MM.1S (cell line): ENCODE measurements at regions not wholly inside any gene's neighbourhood (a gene's known extent, or its start where the extent isn't known, plus 50 kb on each side); places are given as distances from the start of the nearest gene placed in this dataset.
"Not testable (repeated sequence)": the region's sequence is repeated elsewhere in the genome, so short reads cannot be mapped to it uniquely, and the experiment has no call there.

Experiments used
- DNase-seq: peaks from one replicate; pipeline ENCODE4 v3.0.0-alpha.2; 2015
- H2AFZ ChIP-seq: fragments of 300-600 bp; sonication (generic); 2 replicates; pipeline ENCODE4 v1.6.0; 2016; ENCODE audit warnings: antibody characterized with exemption, low read length
- H3F3A ChIP-seq: fragments of 300-600 bp; sonication (generic); 2 replicates; pipeline ENCODE4 v1.6.1; 2016; ENCODE audit warnings: mild to moderate bottlenecking, antibody characterized with exemption, low read length, moderate library complexity, mixed read lengths; ENCODE audit not compliant: insufficient read depth
- H3K27ac ChIP-seq: fragments of 300-600 bp; sonication (generic); 2 replicates; pipeline ENCODE4 v1.5.1; 2016; ENCODE audit warnings: mild to moderate bottlenecking, low read length
- H3K27me3 ChIP-seq: fragments of 300-600 bp; sonication (generic); replicated peaks from 2 replicates; pipeline ENCODE4 v1.6.0; 2016; ENCODE audit warnings: low read length; ENCODE audit not compliant: insufficient read depth
- H3K36me3 ChIP-seq: fragments of 300-600 bp; sonication (generic); replicated peaks from 2 replicates; pipeline ENCODE4 v1.6.1; 2016; ENCODE audit warnings: mild to moderate bottlenecking, low read length, mixed read lengths; ENCODE audit not compliant: insufficient read depth
- H3K4me1 ChIP-seq: fragments of 300-600 bp; sonication (generic); 2 replicates; pipeline ENCODE4 v1.6.1; 2016; ENCODE audit warnings: low read length, mixed read lengths
- H3K4me2 ChIP-seq: fragments of 300-600 bp; sonication (generic); 2 replicates; pipeline ENCODE4 v1.6.0; 2016; ENCODE audit warnings: low read depth, low read length
- H3K4me3 ChIP-seq: fragments of 300-600 bp; sonication (generic); 2 replicates; pipeline ENCODE4 v1.5.1; 2016; ENCODE audit warnings: low read length, mixed read lengths
- H3K79me2 ChIP-seq: fragments of 300-600 bp; sonication (generic); 2 replicates; pipeline ENCODE4 v1.6.1; 2016; ENCODE audit warnings: mixed run types, low read length, mixed read lengths
- H3K9ac ChIP-seq: fragments of 300-600 bp; sonication (generic); 2 replicates; pipeline ENCODE4 v1.6.1; 2016; ENCODE audit warnings: low read length, mixed read lengths
- H3K9me2 ChIP-seq: fragments of 300-600 bp; sonication (generic); replicated peaks from 2 replicates; pipeline ENCODE4 v1.6.1; 2016; ENCODE audit warnings: mild to moderate bottlenecking, low read length, mixed read lengths; ENCODE audit not compliant: insufficient read depth
- H3K9me3 ChIP-seq: fragments of 300-600 bp; sonication (generic); replicated peaks from 2 replicates; pipeline ENCODE4 v1.6.1; 2016; ENCODE audit warnings: mild to moderate bottlenecking, low read length, mixed read lengths; ENCODE audit not compliant: insufficient read depth
- H4K20me1 ChIP-seq: fragments of 300-600 bp; sonication (generic); 2 replicates; pipeline ENCODE4 v1.6.1; 2016; ENCODE audit warnings: mild to moderate bottlenecking, low read length, moderate library complexity, mixed read lengths; ENCODE audit not compliant: insufficient read depth
- EZH2 ChIP-seq: fragments of 300-600 bp; sonication (generic); optimal IDR thresholded peaks from 2 replicates; pipeline ENCODE3; 2017; ENCODE audit warnings: low read depth, mild to moderate bottlenecking, antibody characterized with exemption, low read length, mixed read lengths
- EZH2phosphoT487 ChIP-seq: fragments of 300-600 bp; sonication (generic); IDR thresholded peaks from 2 replicates; pipeline ENCODE4 v1.6.1; 2018; ENCODE audit warnings: antibody characterized with exemption, low read length
- TF ChIP-seq, protein P1 (sequence below): fragments of 300-600 bp; sonication (generic); IDR thresholded peaks from 2 replicates; pipeline ENCODE4 v1.5.1; 2016; ENCODE audit warnings: antibody characterized with exemption, low read length, mixed read lengths

DNA sequence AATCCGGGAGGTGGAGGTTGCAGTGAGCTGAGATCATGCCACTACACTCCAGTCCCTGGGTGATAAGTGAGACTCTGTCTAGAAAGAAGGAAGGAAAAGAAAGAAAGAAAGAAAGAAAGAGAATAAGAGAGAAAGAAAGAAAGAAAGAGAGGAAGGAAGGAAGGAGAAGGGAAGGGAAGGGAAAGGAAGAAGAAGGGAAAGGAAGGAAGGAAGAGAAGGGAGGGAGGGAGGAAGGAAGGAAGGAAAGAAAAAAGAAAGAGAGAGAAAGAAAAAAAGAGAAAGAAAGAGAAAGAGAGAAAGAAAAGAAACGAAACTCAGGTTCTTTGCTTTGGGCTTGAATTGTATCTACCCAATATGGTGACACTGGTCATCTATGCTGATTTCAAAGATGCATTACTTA, 102.3 kb upstream of the GATA6 start:
- Histone ChIP-seq H3K4me3 (no peak overlapping the region), H3K4me1 (no peaks in the 10 kb centered on the region), H3K36me3 (no peaks in the 10 kb centered on the region), H3K9ac (no peak overlapping the region), H2AFZ (no peak overlapping the region), H3K27ac (no peak overlapping the region), H3K9me3 (no peaks in the 10 kb centered on the region), H4K20me1 (no peaks in the 10 kb centered on the region), H3K9me2 (no peaks in the 10 kb centered on the region), H3K79me2 (no peaks in the 10 kb centered on the region), H3K27me3 (no peaks in the 10 kb centered on the region), H3K4me2 (no peak overlapping the region), H3F3A (no peaks in the 10 kb centered on the region)
- TF ChIP-seq, protein P1, sequence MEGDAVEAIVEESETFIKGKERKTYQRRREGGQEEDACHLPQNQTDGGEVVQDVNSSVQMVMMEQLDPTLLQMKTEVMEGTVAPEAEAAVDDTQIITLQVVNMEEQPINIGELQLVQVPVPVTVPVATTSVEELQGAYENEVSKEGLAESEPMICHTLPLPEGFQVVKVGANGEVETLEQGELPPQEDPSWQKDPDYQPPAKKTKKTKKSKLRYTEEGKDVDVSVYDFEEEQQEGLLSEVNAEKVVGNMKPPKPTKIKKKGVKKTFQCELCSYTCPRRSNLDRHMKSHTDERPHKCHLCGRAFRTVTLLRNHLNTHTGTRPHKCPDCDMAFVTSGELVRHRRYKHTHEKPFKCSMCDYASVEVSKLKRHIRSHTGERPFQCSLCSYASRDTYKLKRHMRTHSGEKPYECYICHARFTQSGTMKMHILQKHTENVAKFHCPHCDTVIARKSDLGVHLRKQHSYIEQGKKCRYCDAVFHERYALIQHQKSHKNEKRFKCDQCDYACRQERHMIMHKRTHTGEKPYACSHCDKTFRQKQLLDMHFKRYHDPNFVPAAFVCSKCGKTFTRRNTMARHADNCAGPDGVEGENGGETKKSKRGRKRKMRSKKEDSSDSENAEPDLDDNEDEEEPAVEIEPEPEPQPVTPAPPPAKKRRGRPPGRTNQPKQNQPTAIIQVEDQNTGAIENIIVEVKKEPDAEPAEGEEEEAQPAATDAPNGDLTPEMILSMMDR: no peak
- TF ChIP-seq EZH2 (no peak), EZH2phosphoT487 (no peak)
- no peak for DNase-seq

DNA sequence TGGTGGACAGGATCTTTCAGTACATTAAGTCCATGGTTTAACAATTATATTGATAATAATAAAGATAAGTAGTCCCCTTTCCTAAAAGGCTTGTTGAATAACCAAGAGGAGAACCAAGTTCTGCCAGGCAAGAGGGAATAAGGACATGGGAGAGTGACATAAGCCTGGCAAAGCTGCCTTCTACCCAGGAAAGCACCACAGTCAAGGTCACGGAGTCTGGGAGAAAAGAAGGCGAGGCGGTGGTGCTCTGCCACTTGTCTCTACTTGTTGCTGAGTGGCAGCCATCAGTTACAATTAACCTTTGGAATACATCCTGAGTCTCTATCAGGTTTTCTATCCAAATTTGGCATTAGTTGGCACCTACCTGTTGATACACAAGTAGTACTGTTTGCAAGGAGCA, 101.7 kb upstream of the GATA6 start:
- no peaks in the 10 kb centered on the region for H3F3A ChIP-seq
- no peaks in the 10 kb centered on the region for H4K20me1 ChIP-seq
- H3K9ac ChIP-seq: no peak overlapping the region
- no peaks in the 10 kb centered on the region for H3K27me3 ChIP-seq
- H2AFZ ChIP-seq: no peak overlapping the region
- H3K4me1 ChIP-seq: no peaks in the 10 kb centered on the region
- H3K79me2 ChIP-seq: no peaks in the 10 kb centered on the region
- H3K4me2 ChIP-seq: no peak overlapping the region
- DNase-seq: no peak
- no peaks in the 10 kb centered on the region for H3K36me3 ChIP-seq
- TF ChIP-seq EZH2phosphoT487 (no peak), EZH2 (no peak)
- TF ChIP-seq, protein P1: no peak
- H3K9me3 ChIP-seq: no peaks in the 10 kb centered on the region
- H3K4me3 ChIP-seq: no peak overlapping the region
- no peak overlapping the region for H3K27ac ChIP-seq
- no peaks in the 10 kb centered on the region for H3K9me2 ChIP-seq

DNA sequence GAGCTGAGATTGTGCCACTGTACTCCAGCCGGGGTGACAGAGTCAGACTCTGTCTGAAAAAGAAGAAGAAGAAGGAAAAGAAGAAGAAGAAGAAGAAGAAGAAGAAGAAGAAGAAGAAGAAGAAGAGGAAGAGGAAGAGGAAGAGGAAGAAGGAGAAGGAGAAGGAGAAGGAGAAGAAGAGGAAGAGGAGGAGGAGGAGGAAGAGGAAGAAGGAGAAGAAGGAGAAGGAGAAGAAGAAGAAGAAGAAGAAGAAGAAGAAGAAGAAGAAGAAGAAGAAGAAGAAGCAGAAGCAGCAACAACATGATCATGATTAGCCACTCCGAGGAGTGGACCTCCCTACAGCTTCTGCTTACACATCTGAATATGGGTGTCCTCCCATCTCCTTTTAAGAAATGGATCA, 100.6 kb upstream of the GATA6 start:
- H3K4me2 ChIP-seq, H3K9me2 ChIP-seq, H3K9me3 ChIP-seq, H3F3A ChIP-seq, H3K4me1 ChIP-seq, H3K36me3 ChIP-seq, H2AFZ ChIP-seq, H3K9ac ChIP-seq, H3K27me3 ChIP-seq, H4K20me1 ChIP-seq, H3K4me3 ChIP-seq, DNase-seq, H3K27ac ChIP-seq, H3K79me2 ChIP-seq: not testable (repeated sequence)

DNA sequence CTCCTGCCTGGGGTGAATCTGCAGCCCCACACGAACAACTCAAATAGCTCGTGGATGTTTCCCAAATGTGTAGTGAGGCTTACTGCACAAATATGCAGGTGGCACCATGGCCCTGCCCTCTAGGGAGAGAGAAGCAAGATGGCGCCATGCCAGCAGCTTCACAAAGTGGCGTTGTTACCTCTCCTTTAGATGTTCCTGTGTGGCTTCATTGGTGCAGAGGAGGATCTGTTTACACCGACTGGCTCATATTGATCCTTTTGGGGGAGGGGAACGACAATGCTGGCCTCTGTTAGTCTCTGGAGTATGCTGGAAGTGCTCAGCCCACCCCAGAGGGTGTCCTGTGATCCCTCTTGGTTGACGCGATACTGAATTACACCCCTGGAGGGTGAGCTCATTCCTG, 99.5 kb upstream of the GATA6 start:
- no peak for DNase-seq

More for the DNA sequence above, 99.5 kb upstream of the GATA6 start:
- Histone ChIP-seq H3K27me3 (no peaks in the 10 kb centered on the region), H4K20me1 (no peaks in the 10 kb centered on the region), H3K4me2 (no peak overlapping the region), H2AFZ (no peak overlapping the region), H3K27ac (no peak overlapping the region), H3K9me2 (no peaks in the 10 kb centered on the region), H3K4me1 (no peaks in the 10 kb centered on the region), H3F3A (no peaks in the 10 kb centered on the region), H3K4me3 (no peak overlapping the region), H3K79me2 (no peaks in the 10 kb centered on the region), H3K9me3 (no peaks in the 10 kb centered on the region), H3K9ac (no peak overlapping the region), H3K36me3 (no peaks in the 10 kb centered on the region)
- TF ChIP-seq EZH2phosphoT487: no peak
